K562 (cell line): ENCODE measurements at regions not wholly inside any gene's neighbourhood (a gene's known extent, or its start where the extent isn't known, plus 50 kb on each side); places are given as distances from the start of the nearest gene placed in this dataset.

Source experiments
- HDAC6 ChIP-seq: IDR thresholded peaks from 2 replicates; pipeline ENCODE4 v1.6.1; 2012; ENCODE audit warnings: low read depth, mild to moderate bottlenecking, control low read depth, inconsistent platforms, low read length, moderate library complexity
- ZNF717 ChIP-seq: fragments of 250-450 bp; sonication (Bioruptor Pico); IDR thresholded peaks from 2 replicates; pipeline ENCODE4 v1.5.0; 2021

DNA sequence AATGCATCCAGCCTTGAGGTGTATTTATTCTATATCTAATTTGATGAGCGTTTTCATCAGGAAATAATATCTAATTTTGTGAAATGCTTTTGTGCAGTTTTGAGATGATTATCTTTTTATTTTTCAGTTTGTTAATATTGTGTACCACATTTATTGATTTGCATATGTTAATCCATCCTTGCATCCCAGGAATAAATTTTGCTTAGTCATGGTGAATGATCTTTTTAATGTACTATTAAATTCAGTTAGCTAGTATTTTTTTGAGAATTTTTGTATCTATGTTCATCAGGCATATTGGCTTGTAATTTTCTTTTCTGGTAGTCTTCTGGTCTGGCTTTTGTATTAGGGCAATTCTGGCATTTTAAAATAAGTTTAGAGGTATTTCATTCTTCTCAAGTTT is 697.5 kb upstream of the ADGRL4 start:
- TF ChIP-seq HDAC6 (no peak), ZNF717 (CRISPR knock-in tag) (no peak)
